Suprapubic skin (tissue), 4 donors: ENCODE measurements at regions not wholly inside any gene's neighbourhood (a gene's known extent, or its start where the extent isn't known, plus 50 kb on each side); places are given as distances from the start of the nearest gene placed in this dataset.
"Not testable (repeated sequence)": the region's sequence is repeated elsewhere in the genome, so short reads cannot be mapped to it uniquely, and the experiment has no call there.

Source experiments
- DNase-seq, 2 donors: peaks; one replicate each; pipeline ENCODE4 v3.0.0-alpha.2; 2019; ENCODE audit warnings: low spot score in 2 of 2
- H3K27ac ChIP-seq: fragments of 200-600 bp; sonication (generic); one replicate; pipeline ENCODE4 v1.5.1; 2019
- H3K27me3 ChIP-seq: fragments of 200-600 bp; sonication (generic); one replicate; pipeline ENCODE4 v1.5.1; 2019
- H3K36me3 ChIP-seq: fragments of 200-600 bp; sonication (generic); one replicate; pipeline ENCODE4 v1.5.1; 2019
- H3K4me1 ChIP-seq: fragments of 200-600 bp; sonication (generic); one replicate; pipeline ENCODE4 v1.5.1; 2019
- H3K4me3 ChIP-seq: fragments of 200-600 bp; sonication (generic); one replicate; pipeline ENCODE4 v1.5.1; 2019; ENCODE audit warnings: mild to moderate bottlenecking
- H3K9me3 ChIP-seq: fragments of 200-600 bp; sonication (generic); one replicate; pipeline ENCODE4 v1.5.1; 2019
- WGBS: methylation state at CpG from one replicate; pipeline ENCODE4 v1.1.5; 2018; 5-methylcytosine and 5-hydroxymethylcytosine counted together

- not testable (repeated sequence) for H3K27me3 ChIP-seq, H3K4me1 ChIP-seq, H3K4me3 ChIP-seq, DNase-seq, H3K27ac ChIP-seq, H3K36me3 ChIP-seq, H3K9me3 ChIP-seq
- no CpG with 5 or more reads among the region's 15 CpGs for WGBS
Measured at GRCh38 chr14:19052977-19053376, 85.7 kb downstream of the POTEM start.

DNA sequence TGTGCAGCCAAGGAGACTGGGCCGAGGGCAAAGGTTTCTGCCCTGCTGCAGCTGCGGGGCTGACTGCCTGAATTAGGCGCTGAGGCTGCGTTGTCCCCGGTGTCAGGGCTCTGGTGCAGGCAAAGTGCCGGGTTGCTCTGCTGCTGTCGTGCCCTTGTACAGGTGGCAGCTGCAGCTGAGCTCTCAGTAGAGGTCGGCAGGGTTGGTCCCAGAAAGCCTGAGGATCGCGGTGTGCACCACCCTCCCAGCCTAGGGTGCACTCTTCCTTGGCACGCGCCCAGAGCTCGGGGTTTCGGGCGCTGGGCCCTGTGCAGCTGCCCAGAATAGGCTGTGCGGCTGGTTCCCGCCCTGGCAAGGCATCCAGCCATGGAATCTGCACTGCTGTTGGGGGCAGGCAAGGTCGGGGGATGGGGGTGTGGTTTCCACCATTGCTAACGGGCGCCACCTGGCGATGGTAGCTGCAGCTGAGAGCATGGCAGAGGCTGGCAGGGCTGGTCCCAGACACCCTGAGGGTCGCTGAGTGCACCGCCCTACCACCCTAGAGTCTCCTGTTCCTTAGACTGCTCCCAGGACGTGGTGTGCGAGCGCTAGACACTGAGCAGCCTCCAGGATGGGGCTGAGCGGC is 86.3 kb downstream of the POTEM start:
- not testable (repeated sequence) for H3K36me3 ChIP-seq, H3K4me3 ChIP-seq, H3K27ac ChIP-seq, H3K9me3 ChIP-seq, H3K27me3 ChIP-seq, H3K4me1 ChIP-seq, DNase-seq
- no CpG with 5 or more reads among the region's 27 CpGs for WGBS

DNA sequence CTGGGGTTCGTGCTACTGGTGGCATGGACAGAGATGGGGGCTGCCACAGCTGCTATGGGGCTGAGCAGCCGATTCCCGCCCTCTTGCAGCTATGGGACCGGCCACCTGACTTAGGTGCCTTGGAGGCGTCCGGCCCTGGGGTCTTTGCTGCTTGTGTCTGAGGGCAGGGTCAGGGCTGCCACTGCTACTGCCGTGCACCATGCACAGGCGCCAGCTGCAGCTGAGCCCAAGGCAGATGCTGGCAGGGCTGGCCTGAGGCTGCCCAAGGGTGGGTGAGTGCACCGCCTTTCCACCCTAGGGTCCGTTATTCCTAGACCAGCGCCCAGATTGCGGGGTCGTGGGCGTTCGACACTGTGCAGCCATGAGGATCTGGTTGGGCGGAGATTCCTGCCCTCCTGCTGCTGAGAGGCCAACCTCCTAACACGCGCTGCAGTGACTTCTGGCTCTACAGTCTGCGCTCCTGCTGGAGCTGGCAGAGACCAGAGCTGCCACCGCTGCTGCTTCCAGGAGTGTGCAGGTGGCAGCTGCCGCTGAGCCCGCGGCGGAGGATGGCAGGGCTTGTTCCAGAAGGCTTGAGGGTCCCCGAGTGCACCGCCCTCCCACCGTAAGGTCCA is 87.0 kb downstream of the POTEM start:
- not testable (repeated sequence) for H3K27me3 ChIP-seq, H3K9me3 ChIP-seq, H3K36me3 ChIP-seq, H3K4me3 ChIP-seq, H3K27ac ChIP-seq, H3K4me1 ChIP-seq, DNase-seq
- no CpG with 5 or more reads among the region's 27 CpGs for WGBS

DNA sequence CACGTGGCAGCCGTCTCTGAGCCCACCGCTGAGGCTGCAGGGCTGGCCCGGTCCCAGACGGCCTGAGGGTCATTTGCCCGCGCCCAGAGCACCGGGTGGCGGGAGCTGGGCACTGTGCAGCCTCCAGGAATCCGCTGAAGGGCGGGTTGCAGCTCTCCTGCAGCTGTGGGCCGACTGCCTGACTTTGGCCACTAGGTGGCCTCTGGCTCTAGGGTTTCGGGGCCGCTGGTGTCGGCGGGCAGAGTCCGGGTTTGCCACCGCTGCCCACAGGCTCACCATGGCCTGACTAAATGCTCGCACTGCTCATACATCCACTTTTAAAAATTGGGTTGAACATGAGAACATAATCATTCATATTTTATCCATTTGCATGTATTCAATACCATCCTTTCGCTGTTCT is 87.7 kb downstream of the POTEM start:
- not testable (repeated sequence) for H3K36me3 ChIP-seq, H3K4me3 ChIP-seq, H3K27ac ChIP-seq, H3K4me1 ChIP-seq, H3K27me3 ChIP-seq, DNase-seq, H3K9me3 ChIP-seq
- no CpG with 5 or more reads among the region's 20 CpGs for WGBS

DNA sequence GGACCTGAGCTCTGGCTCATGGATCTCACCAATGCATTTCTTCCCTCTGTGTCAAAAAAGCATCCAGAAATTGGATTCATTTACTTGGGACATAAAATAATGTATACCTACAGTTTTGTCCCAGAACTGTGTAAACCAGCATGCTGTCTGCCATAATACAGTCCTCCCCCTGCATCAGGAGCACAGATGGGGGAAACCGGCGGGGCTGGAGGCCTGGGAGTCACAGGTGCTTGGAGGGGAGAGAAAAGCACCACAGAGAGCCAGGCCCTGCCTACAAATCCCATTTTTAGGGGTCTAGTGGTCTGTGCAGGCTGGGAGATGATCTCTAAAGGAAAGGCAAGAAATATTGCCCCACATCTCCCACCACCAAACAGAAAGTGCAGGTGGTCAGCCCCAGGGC is 91.8 kb downstream of the POTEM start:
- 68% methylated on average over 2 of the region's 2 CpGs for WGBS
- not testable (repeated sequence) for H3K4me3 ChIP-seq, H3K27me3 ChIP-seq, H3K9me3 ChIP-seq, H3K27ac ChIP-seq, H3K4me1 ChIP-seq, H3K36me3 ChIP-seq
- peak; percentile 11 to 63 for DNase-seq

- H3K4me1 ChIP-seq, DNase-seq, H3K4me3 ChIP-seq, H3K27me3 ChIP-seq, H3K27ac ChIP-seq, H3K9me3 ChIP-seq, H3K36me3 ChIP-seq: not testable (repeated sequence)
- no CpG with 5 or more reads among the region's 34 CpGs for WGBS
Measured at GRCh38 chr14:19061689-19062450, 94.6 kb downstream of the POTEM start.

DNA sequence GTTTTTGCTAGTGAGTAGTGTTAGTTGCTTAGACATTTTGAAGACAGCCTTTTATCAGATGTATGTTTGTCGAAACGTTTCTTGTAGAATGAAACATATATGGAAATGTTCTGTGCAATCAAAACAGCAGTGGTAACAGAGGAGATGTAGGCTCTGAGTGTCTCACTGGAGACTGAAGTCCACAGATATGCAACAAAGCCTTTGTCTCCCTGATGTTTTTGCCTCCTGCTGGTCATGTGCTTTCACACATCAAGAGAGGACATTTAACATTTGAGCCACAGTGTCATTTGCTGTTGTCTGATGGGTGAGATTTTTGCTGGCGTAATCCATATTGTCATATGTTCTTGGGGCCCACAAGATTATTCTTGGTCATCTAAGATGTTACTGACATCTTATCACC is 101.7 kb downstream of the POTEM start:
- no CpG with 5 or more reads among the region's 3 CpGs for WGBS
- H3K4me3 ChIP-seq, DNase-seq, H3K36me3 ChIP-seq, H3K27ac ChIP-seq, H3K27me3 ChIP-seq, H3K4me1 ChIP-seq, H3K9me3 ChIP-seq: not testable (repeated sequence)

- H3K4me1 ChIP-seq, H3K36me3 ChIP-seq, DNase-seq, H3K27ac ChIP-seq, H3K9me3 ChIP-seq, H3K27me3 ChIP-seq, H3K4me3 ChIP-seq: not testable (repeated sequence)
- WGBS: no CpG with 5 or more reads among the region's 2 CpGs
Measured at GRCh38 chr14:19072518-19072917, 105.3 kb downstream of the POTEM start.

DNA sequence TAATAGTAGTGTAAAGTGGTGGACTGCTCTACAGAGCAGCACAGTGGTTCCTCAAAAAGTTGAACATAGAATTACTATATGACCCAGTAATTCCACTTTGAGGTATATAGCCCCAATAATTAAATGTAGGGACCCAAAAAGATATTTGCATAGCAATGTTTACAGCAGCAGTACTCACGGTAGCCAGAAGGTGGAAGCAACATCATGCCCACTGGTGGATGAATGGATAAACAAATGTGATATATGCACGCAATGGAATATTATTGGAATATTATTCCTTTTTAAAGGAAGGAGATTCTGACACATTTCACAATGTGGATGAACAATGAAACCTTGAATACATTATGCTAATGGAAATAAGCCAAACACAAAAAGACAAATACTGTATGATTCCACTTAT is 121.4 kb downstream of the POTEM start:
- 66% methylated on average over 2 of the region's 2 CpGs for WGBS
- not testable (repeated sequence) for H3K27ac ChIP-seq, H3K4me1 ChIP-seq, DNase-seq, H3K27me3 ChIP-seq, H3K36me3 ChIP-seq, H3K9me3 ChIP-seq, H3K4me3 ChIP-seq

GRCh38 chr14:19093227-19093626 is 126.0 kb downstream of the POTEM start:
- H3K4me3 ChIP-seq, H3K9me3 ChIP-seq, H3K27ac ChIP-seq, DNase-seq, H3K4me1 ChIP-seq, H3K36me3 ChIP-seq, H3K27me3 ChIP-seq: not testable (repeated sequence)
- WGBS: no CpG with 5 or more reads among the region's 5 CpGs

DNA sequence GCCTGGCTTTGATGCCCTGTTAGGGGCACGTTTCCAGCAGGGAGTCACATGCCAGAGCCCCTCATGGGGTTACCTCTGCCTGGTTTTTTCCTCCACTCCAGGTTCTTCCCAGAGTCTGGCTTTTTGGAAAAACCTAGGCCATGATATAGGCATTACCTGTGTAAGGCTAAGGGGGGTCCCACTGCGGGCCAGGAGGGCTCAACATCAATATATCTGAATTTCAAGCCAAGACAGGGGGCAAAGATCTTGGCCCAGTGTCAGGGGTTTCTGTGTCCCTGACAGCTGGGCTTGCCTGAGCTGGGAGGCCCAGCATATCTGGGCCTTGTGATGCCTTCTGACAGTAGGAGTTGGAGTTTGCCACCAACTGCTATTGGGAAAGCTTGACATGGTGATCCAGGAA is 127.5 kb downstream of the POTEM start:
- H3K36me3 ChIP-seq: not testable (repeated sequence)

GRCh38 chr14:19095167-19095566 is 127.9 kb downstream of the POTEM start:
- H3K4me1 ChIP-seq, DNase-seq, H3K4me3 ChIP-seq, H3K27ac ChIP-seq, H3K27me3 ChIP-seq, H3K36me3 ChIP-seq: not testable (repeated sequence)
- H3K9me3 ChIP-seq: peaks cover 11% of the 10 kb centered on the region
- no CpG with 5 or more reads among the region's 1 CpG for WGBS

More for the DNA sequence above, 127.5 kb downstream of the POTEM start:
- H3K9me3 ChIP-seq: peaks cover 11% of the 10 kb centered on the region
- H3K27ac ChIP-seq, H3K27me3 ChIP-seq, H3K4me1 ChIP-seq, DNase-seq, H3K4me3 ChIP-seq: not testable (repeated sequence)
- WGBS: no CpG with 5 or more reads among the region's 2 CpGs

DNA sequence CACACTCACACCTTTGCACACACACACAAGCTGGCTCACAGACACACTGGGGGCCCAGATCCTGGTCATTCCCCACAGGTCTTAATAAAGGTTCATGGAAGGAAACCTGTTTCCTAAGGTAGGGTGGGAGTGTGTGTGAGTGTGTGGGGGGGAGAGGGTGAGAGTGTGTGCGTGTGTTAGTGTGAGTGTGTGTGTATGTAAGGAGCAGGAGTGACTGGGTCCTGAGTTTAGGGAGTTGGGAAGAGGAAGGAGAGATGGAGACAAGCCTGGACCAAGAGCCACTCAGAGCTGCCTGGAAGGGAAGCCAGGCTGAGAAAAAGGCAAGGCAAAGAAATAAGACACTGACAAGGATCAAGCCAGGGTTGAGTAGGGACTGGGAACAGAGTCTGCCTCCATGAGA is 129.2 kb downstream of the POTEM start:
- H3K4me3 ChIP-seq, H3K27me3 ChIP-seq, DNase-seq, H3K36me3 ChIP-seq, H3K4me1 ChIP-seq, H3K27ac ChIP-seq: not testable (repeated sequence)
- 70% methylated on average over 1 of the region's 1 CpG for WGBS
- peaks cover 11% of the 10 kb centered on the region for H3K9me3 ChIP-seq

DNA sequence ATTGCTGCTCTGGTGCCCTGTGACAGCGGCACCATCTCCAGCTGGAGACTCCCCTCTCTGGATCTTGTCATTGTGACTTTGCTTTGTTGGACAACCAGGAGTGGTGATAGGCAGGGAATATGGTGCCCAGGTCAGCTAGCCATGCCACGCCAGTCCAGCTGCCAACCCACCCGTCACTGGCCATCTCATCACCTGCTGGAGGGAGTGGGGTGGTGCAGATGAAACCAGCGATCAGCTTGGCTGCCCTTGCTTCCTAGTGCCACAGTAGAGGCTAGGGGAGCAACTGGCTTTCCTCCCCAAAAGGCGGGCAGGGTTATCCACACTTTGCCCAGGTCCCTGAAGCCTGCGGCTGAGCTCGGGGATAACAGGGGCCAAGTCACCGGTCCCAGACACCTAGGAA is 129.6 kb downstream of the POTEM start:
- peaks cover 11% of the 10 kb centered on the region for H3K9me3 ChIP-seq
- WGBS: 93% methylated on average over 5 of the region's 8 CpGs
- not testable (repeated sequence) for H3K27me3 ChIP-seq, H3K4me1 ChIP-seq, H3K36me3 ChIP-seq, H3K4me3 ChIP-seq, H3K27ac ChIP-seq, DNase-seq
